ENCODE measurements at regions not wholly inside any gene's neighbourhood (a gene's known extent, or its start where the extent isn't known, plus 50 kb on each side); places are given as distances from the start of the nearest gene placed in this dataset.

GRCh38 chr17:33751702-33752065 is 458.6 kb upstream of the ASIC2 start:
- Mint-ChIP-seq H3K27me3 (peaks cover 15 to 43% of the 10 kb centered on the region in 2 donors), H3K4me1 (peaks cover 0 to 12% (median 3%) of the 10 kb centered on the region in 4 donors), H3K36me3 (no peaks in the 10 kb centered on the region), H3K4me3 (peak overlapping the region in 2 of 8 donors; percentile 29 to 63), H3K9me3 (peaks cover 0 to 5% (median 0%) of the 10 kb centered on the region in 8 donors), H3K27ac (peak overlapping the region in 1 of 7 donors; percentile 37)
- intact Hi-C loops (cut with micrococcal nuclease), result loop anchor here (5.0 kb wide), 1 partner anchor 229 kb away; no protein-coding TSS in a partner anchor
- ChIA-PET POLR2A (ENCODE audit: partially characterized antibody) (no interaction called here), CTCF (ENCODE audit: partially characterized antibody) (interaction anchor here (0.8 to 2.8 kb wide), 6 partner anchors 10 to 233 kb away, joined by 3 to 11 read pairs (median 4); no protein-coding TSS in a partner anchor)
- no peak for DNase-seq
- H3K27ac ChIP-seq (ENCODE audit: low read depth, low read length), result no peak overlapping the region
- H3K4me1 ChIP-seq (ENCODE audit: insufficient read depth, low read length), result peaks cover 4% of the 10 kb centered on the region
- no peaks in the 10 kb centered on the region for H3K36me3 ChIP-seq (ENCODE audit: insufficient read depth, low read length)
- H3K4me3 ChIP-seq (ENCODE audit: low read length in 2 of 2), result no peak overlapping the region
- H3K27me3 ChIP-seq (ENCODE audit: insufficient read depth, low read length), result no peaks in the 10 kb centered on the region
- H3K9me3 ChIP-seq (ENCODE audit: control insufficient read depth in 1 of 2, low read length in 2 of 2), result no peaks in the 10 kb centered on the region

- ChIA-PET CTCF (ENCODE audit: partially characterized antibody) (interaction anchor here (0.9 to 1.4 kb wide), 3 partner anchors 13 to 24 kb away, joined by 3 read pairs; no protein-coding TSS in a partner anchor), POLR2A (ENCODE audit: partially characterized antibody) (no interaction called here)
- intact Hi-C loops (cut with micrococcal nuclease), result loop anchor here (5.0 kb wide), 1 partner anchor 231 kb away; no protein-coding TSS in a partner anchor
- DNase-seq, result no peak
- no peak overlapping the region for H3K4me3 ChIP-seq (ENCODE audit: low read length in 2 of 2)
- H3K9me3 ChIP-seq (ENCODE audit: control insufficient read depth in 1 of 2, low read length in 2 of 2), result no peaks in the 10 kb centered on the region
- Mint-ChIP-seq H3K4me3 (no peak overlapping the region), H3K4me1 (peaks cover 0 to 12% (median 3%) of the 10 kb centered on the region in 4 donors), H3K9me3 (peaks cover 0 to 5% (median 0%) of the 10 kb centered on the region in 8 donors), H3K36me3 (no peaks in the 10 kb centered on the region), H3K27me3 (peaks cover 18 to 37% of the 10 kb centered on the region in 2 donors), H3K27ac (no peak overlapping the region)
- H3K4me1 ChIP-seq (ENCODE audit: insufficient read depth, low read length), result peaks cover 4% of the 10 kb centered on the region
- no peak overlapping the region for H3K27ac ChIP-seq (ENCODE audit: low read depth, low read length)
- H3K27me3 ChIP-seq (ENCODE audit: insufficient read depth, low read length), result no peaks in the 10 kb centered on the region
- H3K36me3 ChIP-seq (ENCODE audit: insufficient read depth, low read length), result no peaks in the 10 kb centered on the region
These were observed 460.4 kb upstream of the ASIC2 start for GRCh38 chr17:33753452-33753851.

GRCh38 chr17:33756021-33756420 is 462.9 kb upstream of the ASIC2 start:
- intact Hi-C loops (cut with micrococcal nuclease), result no loop called here
- no peak overlapping the region for H3K27ac Mint-ChIP-seq
- H3K4me1 ChIP-seq (ENCODE audit: insufficient read depth, low read length), result peaks cover 4% of the 10 kb centered on the region
- CTCF ChIA-PET (ENCODE audit: partially characterized antibody), result no interaction called here
- H3K4me1 Mint-ChIP-seq, result peaks cover 0 to 7% (median 3%) of the 10 kb centered on the region in 4 donors
- peaks cover 0 to 5% (median 0%) of the 10 kb centered on the region in 8 donors for H3K9me3 Mint-ChIP-seq
- H3K27ac ChIP-seq (ENCODE audit: low read depth, low read length), result no peak overlapping the region
- no peaks in the 10 kb centered on the region for H3K36me3 ChIP-seq (ENCODE audit: insufficient read depth, low read length)
- DNase-seq, result no peak
- no peaks in the 10 kb centered on the region for H3K9me3 ChIP-seq (ENCODE audit: control insufficient read depth in 1 of 2, low read length in 2 of 2)
- H3K4me3 ChIP-seq (ENCODE audit: low read length in 2 of 2), result no peak overlapping the region
- no peak overlapping the region for H3K4me3 Mint-ChIP-seq
- H3K36me3 Mint-ChIP-seq, result no peaks in the 10 kb centered on the region
- no peaks in the 10 kb centered on the region for H3K27me3 ChIP-seq (ENCODE audit: insufficient read depth, low read length)
- peaks cover 14 to 27% of the 10 kb centered on the region in 2 donors for H3K27me3 Mint-ChIP-seq
- POLR2A ChIA-PET (ENCODE audit: partially characterized antibody), result no interaction called here

GRCh38 chr17:33765871-33766270 is 472.8 kb upstream of the ASIC2 start:
- Histone ChIP-seq H3K9me3 (ENCODE audit: control insufficient read depth in 1 of 2, low read length in 2 of 2) (no peaks in the 10 kb centered on the region), H3K4me1 (ENCODE audit: insufficient read depth, low read length) (no peaks in the 10 kb centered on the region), H3K36me3 (ENCODE audit: insufficient read depth, low read length) (no peaks in the 10 kb centered on the region), H3K27me3 (ENCODE audit: insufficient read depth, low read length) (no peaks in the 10 kb centered on the region), H3K27ac (ENCODE audit: low read depth, low read length) (no peak overlapping the region), H3K4me3 (ENCODE audit: low read length in 2 of 2) (no peak overlapping the region)
- CTCF ChIA-PET (ENCODE audit: partially characterized antibody), result interaction anchor here (0.9 kb wide), 1 partner anchor 15 kb away, joined by 3 read pairs; no protein-coding TSS in a partner anchor
- Mint-ChIP-seq H3K36me3 (no peaks in the 10 kb centered on the region), H3K4me3 (no peak overlapping the region), H3K4me1 (no peaks in the 10 kb centered on the region), H3K9me3 (no peaks in the 10 kb centered on the region), H3K27ac (no peak overlapping the region), H3K27me3 (peaks cover 5 to 12% of the 10 kb centered on the region in 2 donors)
- POLR2A ChIA-PET (ENCODE audit: partially characterized antibody), result no interaction called here
- intact Hi-C loops (cut with micrococcal nuclease), result no loop called here
- no peak for DNase-seq

- H3K27ac Mint-ChIP-seq, result no peak overlapping the region
- intact Hi-C loops (cut with micrococcal nuclease), result no loop called here
- no peaks in the 10 kb centered on the region for H3K9me3 ChIP-seq (ENCODE audit: control insufficient read depth in 1 of 2, low read length in 2 of 2)
- no peak overlapping the region for H3K4me3 Mint-ChIP-seq
- DNase-seq, result no peak
- no peaks in the 10 kb centered on the region for H3K4me1 Mint-ChIP-seq
- H3K36me3 Mint-ChIP-seq, result no peaks in the 10 kb centered on the region
- H3K9me3 Mint-ChIP-seq, result no peaks in the 10 kb centered on the region
- CTCF ChIA-PET (ENCODE audit: partially characterized antibody), result interaction anchor here (0.9 kb wide), 1 partner anchor 16 kb away, joined by 3 read pairs; no protein-coding TSS in a partner anchor
- peaks cover 7 to 9% of the 10 kb centered on the region in 2 donors for H3K27me3 Mint-ChIP-seq
- POLR2A ChIA-PET (ENCODE audit: partially characterized antibody), result no interaction called here
- no peak overlapping the region for H3K27ac ChIP-seq (ENCODE audit: low read depth, low read length)
- no peaks in the 10 kb centered on the region for H3K4me1 ChIP-seq (ENCODE audit: insufficient read depth, low read length)
- H3K36me3 ChIP-seq (ENCODE audit: insufficient read depth, low read length), result no peaks in the 10 kb centered on the region
- no peak overlapping the region for H3K4me3 ChIP-seq (ENCODE audit: low read length in 2 of 2)
- H3K27me3 ChIP-seq (ENCODE audit: insufficient read depth, low read length), result no peaks in the 10 kb centered on the region
These were observed 473.6 kb upstream of the ASIC2 start for GRCh38 chr17:33766721-33767120.

- Mint-ChIP-seq H3K4me1 (no peaks in the 10 kb centered on the region), H3K4me3 (no peak overlapping the region), H3K27me3 (peaks cover 7 to 10% of the 10 kb centered on the region in 2 donors), H3K27ac (no peak overlapping the region), H3K36me3 (no peaks in the 10 kb centered on the region), H3K9me3 (no peaks in the 10 kb centered on the region)
- Histone ChIP-seq H3K27ac (ENCODE audit: low read depth, low read length) (no peak overlapping the region), H3K36me3 (ENCODE audit: insufficient read depth, low read length) (no peaks in the 10 kb centered on the region), H3K4me1 (ENCODE audit: insufficient read depth, low read length) (no peaks in the 10 kb centered on the region), H3K27me3 (ENCODE audit: insufficient read depth, low read length) (no peaks in the 10 kb centered on the region), H3K9me3 (ENCODE audit: control insufficient read depth in 1 of 2, low read length in 2 of 2) (no peaks in the 10 kb centered on the region), H3K4me3 (ENCODE audit: low read length in 2 of 2) (no peak overlapping the region)
- DNase-seq, result no peak
- ChIA-PET POLR2A (ENCODE audit: partially characterized antibody) (no interaction called here), CTCF (ENCODE audit: partially characterized antibody) (interaction anchor here (1.8 to 3.1 kb wide), 2 partner anchors 11 to 15 kb away, joined by 3 to 15 read pairs; no protein-coding TSS in a partner anchor)
- intact Hi-C loops (cut with micrococcal nuclease), result no loop called here
These were observed 476.0 kb upstream of the ASIC2 start for GRCh38 chr17:33769066-33769465.

GRCh38 chr17:33776304-33776703 is 478.8 kb upstream of the CCL2 start:
- H3K27ac ChIP-seq (ENCODE audit: low read depth, low read length), result no peak overlapping the region
- Mint-ChIP-seq H3K4me3 (no peak overlapping the region), H3K27ac (no peak overlapping the region), H3K27me3 (peaks cover 5 to 17% of the 10 kb centered on the region in 2 donors), H3K36me3 (no peaks in the 10 kb centered on the region), H3K9me3 (no peaks in the 10 kb centered on the region), H3K4me1 (no peaks in the 10 kb centered on the region)
- no peaks in the 10 kb centered on the region for H3K4me1 ChIP-seq (ENCODE audit: insufficient read depth, low read length)
- no peak for DNase-seq
- no peaks in the 10 kb centered on the region for H3K36me3 ChIP-seq (ENCODE audit: insufficient read depth, low read length)
- no peak overlapping the region for H3K4me3 ChIP-seq (ENCODE audit: low read length in 2 of 2)
- ChIA-PET POLR2A (ENCODE audit: partially characterized antibody) (no interaction called here), CTCF (ENCODE audit: partially characterized antibody) (no interaction called here)
- intact Hi-C loops (cut with micrococcal nuclease), result no loop called here
- no peaks in the 10 kb centered on the region for H3K9me3 ChIP-seq (ENCODE audit: control insufficient read depth in 1 of 2, low read length in 2 of 2)
- no peaks in the 10 kb centered on the region for H3K27me3 ChIP-seq (ENCODE audit: insufficient read depth, low read length)

All from CD4-positive, alpha-beta memory T cell (primary cell).